Trophoblast cell (in vitro differentiated cells and primary cell): ENCODE measurements at regions not wholly inside any gene's neighbourhood (a gene's known extent, or its start where the extent isn't known, plus 50 kb on each side); places are given as distances from the start of the nearest gene placed in this dataset.
"Not testable (repeated sequence)": the region's sequence is repeated elsewhere in the genome, so short reads cannot be mapped to it uniquely, and the experiment has no call there.

Experiments
- DNase-seq, 2 donors: peaks; one replicate each; pipeline ENCODE4 v3.0.0-alpha.2; 2016
- H2AFZ ChIP-seq: 2 replicates; pipeline ENCODE4 v1.6.1; 2013; ENCODE audit warnings: low read length, moderate library complexity, mild to moderate bottlenecking; ENCODE audit not compliant: insufficient read depth, poor library complexity
- H2AK5ac ChIP-seq: 2 replicates; pipeline ENCODE4 v1.6.1; 2013; ENCODE audit warnings: mild to moderate bottlenecking, low read length
- H2BK120ac ChIP-seq: 2 replicates; pipeline ENCODE4 v1.6.1; 2013; ENCODE audit warnings: low read length, mild to moderate bottlenecking, moderate library complexity; ENCODE audit not compliant: insufficient read depth, poor library complexity
- H2BK12ac ChIP-seq: 2 replicates; pipeline ENCODE4 v1.6.1; 2013; ENCODE audit warnings: mild to moderate bottlenecking, low read length, moderate library complexity
- H2BK5ac ChIP-seq: 2 replicates; pipeline ENCODE4 v1.6.1; 2013; ENCODE audit warnings: low read length, low read depth, moderate library complexity, mild to moderate bottlenecking; ENCODE audit not compliant: poor library complexity
- H3K14ac ChIP-seq: 2 replicates; pipeline ENCODE4 v1.6.1; 2013; ENCODE audit warnings: mild to moderate bottlenecking, low read length
- H3K18ac ChIP-seq: 2 replicates; pipeline ENCODE4 v1.6.1; 2013; ENCODE audit warnings: mild to moderate bottlenecking, low read length
- H3K23ac ChIP-seq: 2 replicates; pipeline ENCODE4 v1.6.1; 2013; ENCODE audit warnings: low read length
- H3K27ac ChIP-seq: 2 replicates; pipeline ENCODE4 v1.5.1; 2013; ENCODE audit warnings: low read depth, mild to moderate bottlenecking, inconsistent platforms, low read length, moderate library complexity
- H3K27me3 ChIP-seq: 2 replicates; pipeline ENCODE4 v1.6.1; 2013; ENCODE audit warnings: inconsistent platforms, mild to moderate bottlenecking, low read length, moderate library complexity; ENCODE audit not compliant: insufficient read depth
- H3K36me3 ChIP-seq, 2 experiments: 1 replicate in 1 of 2; 2 replicates in 1 of 2; pipeline ENCODE4 v1.6.1; 2013; ENCODE audit warnings: low read length in 2 of 2, mild to moderate bottlenecking in 2 of 2, moderate library complexity in 1 of 2; ENCODE audit not compliant: insufficient read depth in 2 of 2, control insufficient read depth in 1 of 2
- H3K4ac ChIP-seq: 2 replicates; pipeline ENCODE4 v1.6.1; 2013; ENCODE audit warnings: low read depth, mild to moderate bottlenecking, low read length, moderate library complexity
- H3K4me1 ChIP-seq, 2 experiments: 1 replicate in 1 of 2; 2 replicates in 1 of 2; pipeline ENCODE4 v1.6.1; 2013; ENCODE audit warnings: low read length in 2 of 2, mild to moderate bottlenecking in 2 of 2, moderate library complexity in 1 of 2; ENCODE audit not compliant: insufficient read depth in 2 of 2, control insufficient read depth in 1 of 2
- H3K4me2 ChIP-seq: 2 replicates; pipeline ENCODE4 v1.6.1; 2013; ENCODE audit warnings: inconsistent platforms, mild to moderate bottlenecking, low read length, moderate library complexity
- H3K4me3 ChIP-seq: 2 replicates; pipeline ENCODE4 v1.5.1; 2013; ENCODE audit warnings: mild to moderate bottlenecking, low read depth, low read length, inconsistent platforms
- H3K79me1 ChIP-seq: one replicate; pipeline ENCODE4 v1.6.1; 2013; ENCODE audit warnings: low read length
- H3K79me2 ChIP-seq: 2 replicates; pipeline ENCODE4 v1.6.1; 2013; ENCODE audit warnings: low read length, mild to moderate bottlenecking; ENCODE audit not compliant: control insufficient read depth, insufficient read depth, poor library complexity
- H3K9ac ChIP-seq: 2 replicates; pipeline ENCODE4 v1.6.1; 2013; ENCODE audit warnings: mild to moderate bottlenecking, low read length
- H3K9me3 ChIP-seq: 2 replicates; pipeline ENCODE4 v1.6.1; 2013; ENCODE audit warnings: low read depth, mild to moderate bottlenecking, control low read depth, inconsistent platforms, low read length; ENCODE audit not compliant: insufficient read depth
- H4K12ac ChIP-seq: 2 replicates; pipeline ENCODE4 v1.6.1; 2013; ENCODE audit warnings: low read depth, mild to moderate bottlenecking, low read length, moderate library complexity
- H4K8ac ChIP-seq: 2 replicates; pipeline ENCODE4 v1.6.1; 2013; ENCODE audit warnings: low read depth, mild to moderate bottlenecking, low read length, moderate library complexity
- H4K91ac ChIP-seq: one replicate; pipeline ENCODE4 v1.6.1; 2013; ENCODE audit warnings: low read depth, mild to moderate bottlenecking, low read length, moderate library complexity
- WGBS: extraction: QIAGEN DNeasy Blood & Tissue Kit; methylation state at CpG from one replicate; pipeline ENCODE4 v1.1.7; 2013; ENCODE audit warnings: missing lambda C conversion rate; ENCODE audit not compliant: insufficient read length, insufficient coverage; ENCODE audit errors: extremely low coverage; 5-methylcytosine and 5-hydroxymethylcytosine counted together

- Histone ChIP-seq H2BK120ac (no peak overlapping the region), H4K8ac (no peak overlapping the region), H3K9ac (no peak overlapping the region), H3K27me3 (no peaks in the 10 kb centered on the region), H3K36me3 (no peaks in the 10 kb centered on the region), H3K23ac (no peak overlapping the region), H3K9me3 (no peaks in the 10 kb centered on the region), H3K4me2 (no peak overlapping the region), H3K18ac (no peak overlapping the region), H3K14ac (no peak overlapping the region), H2AK5ac (no peak overlapping the region), H2BK12ac (no peak overlapping the region), H4K91ac (no peak overlapping the region), H3K79me2 (no peaks in the 10 kb centered on the region), H3K4ac (no peak overlapping the region), H4K12ac (no peak overlapping the region), H2AFZ (no peak overlapping the region), H3K79me1 (no peaks in the 10 kb centered on the region), H3K4me1 (no peaks in the 10 kb centered on the region), H3K27ac (no peak overlapping the region), H2BK5ac (no peak overlapping the region), H3K4me3 (no peak overlapping the region)
- no CpG with 5 or more reads among the region's 5 CpGs for WGBS
- DNase-seq: no peak
Measured at GRCh38 chr3:157586293-157586692, 83.1 kb upstream of the VEPH1 start.

DNA sequence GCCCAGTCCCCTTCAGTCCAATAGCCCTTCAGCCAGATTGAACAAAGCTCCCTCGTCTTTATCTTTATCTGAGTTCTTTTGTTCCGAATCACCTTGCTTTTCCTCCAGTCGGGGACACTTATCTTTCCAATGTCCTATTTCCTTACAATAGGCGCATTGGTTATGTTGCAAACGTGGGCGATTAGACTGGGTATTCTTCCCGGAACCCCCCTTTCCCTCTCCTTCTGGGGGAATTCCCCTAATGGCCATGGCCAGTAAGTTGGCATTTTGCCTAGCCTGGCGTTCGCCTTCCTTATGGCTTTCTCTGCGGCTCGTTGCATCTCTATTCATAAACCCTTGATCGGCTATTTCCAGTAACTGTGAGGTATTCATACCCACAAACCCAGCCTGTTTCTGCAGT is 82.2 kb upstream of the VEPH1 start:
- no peak overlapping the region for H3K9ac ChIP-seq
- no peak overlapping the region for H2AK5ac ChIP-seq
- DNase-seq: no peak

GRCh38 chr3:157582637-157582973 is 79.4 kb upstream of the VEPH1 start:
- no peak overlapping the region for H3K23ac ChIP-seq
- no peak overlapping the region for H4K91ac ChIP-seq
- DNase-seq: no peak
- H3K4me1 ChIP-seq: no peaks in the 10 kb centered on the region
- H3K27me3 ChIP-seq: no peaks in the 10 kb centered on the region
- no peak overlapping the region for H3K18ac ChIP-seq
- no peaks in the 10 kb centered on the region for H3K36me3 ChIP-seq
- no peak overlapping the region for H3K27ac ChIP-seq
- no peak overlapping the region for H4K8ac ChIP-seq
- H2BK120ac ChIP-seq: no peak overlapping the region
- no peak overlapping the region for H3K4me3 ChIP-seq
- no peak overlapping the region for H2AFZ ChIP-seq
- H4K12ac ChIP-seq: no peak overlapping the region
- H3K9me3 ChIP-seq: no peaks in the 10 kb centered on the region
- H2BK5ac ChIP-seq: no peak overlapping the region
- no peak overlapping the region for H3K4ac ChIP-seq
- no peak overlapping the region for H2AK5ac ChIP-seq
- no peak overlapping the region for H3K9ac ChIP-seq
- no peaks in the 10 kb centered on the region for H3K79me1 ChIP-seq
- no peak overlapping the region for H2BK12ac ChIP-seq
- H3K79me2 ChIP-seq: no peaks in the 10 kb centered on the region
- no peak overlapping the region for H3K4me2 ChIP-seq
- no peak overlapping the region for H3K14ac ChIP-seq
- WGBS: no CpG with 5 or more reads among the region's 3 CpGs

More for the DNA sequence above, 82.2 kb upstream of the VEPH1 start:
- no peak overlapping the region for H3K4ac ChIP-seq
- no peaks in the 10 kb centered on the region for H3K79me1 ChIP-seq
- no peaks in the 10 kb centered on the region for H3K36me3 ChIP-seq
- no peak overlapping the region for H2BK120ac ChIP-seq
- no peak overlapping the region for H4K12ac ChIP-seq
- H3K9me3 ChIP-seq: no peaks in the 10 kb centered on the region
- no peak overlapping the region for H3K18ac ChIP-seq
- no peaks in the 10 kb centered on the region for H3K79me2 ChIP-seq
- H3K14ac ChIP-seq: no peak overlapping the region
- H3K27ac ChIP-seq: no peak overlapping the region
- H3K4me2 ChIP-seq: no peak overlapping the region
- no peak overlapping the region for H2AFZ ChIP-seq
- no CpG with 5 or more reads among the region's 12 CpGs for WGBS
- no peaks in the 10 kb centered on the region for H3K4me1 ChIP-seq
- H2BK5ac ChIP-seq: no peak overlapping the region
- no peaks in the 10 kb centered on the region for H3K27me3 ChIP-seq
- no peak overlapping the region for H3K4me3 ChIP-seq
- H4K91ac ChIP-seq: no peak overlapping the region
- no peak overlapping the region for H3K23ac ChIP-seq
- H2BK12ac ChIP-seq: no peak overlapping the region
- H4K8ac ChIP-seq: no peak overlapping the region

- H3K14ac ChIP-seq, H3K9me3 ChIP-seq, H4K91ac ChIP-seq, H3K23ac ChIP-seq, H3K27ac ChIP-seq, H3K36me3 ChIP-seq, H2AFZ ChIP-seq, H3K9ac ChIP-seq, H3K4me1 ChIP-seq, H3K4me3 ChIP-seq, H3K18ac ChIP-seq, H2BK5ac ChIP-seq, DNase-seq, H2AK5ac ChIP-seq, H2BK12ac ChIP-seq, H3K79me1 ChIP-seq, H2BK120ac ChIP-seq, H3K4me2 ChIP-seq, H4K12ac ChIP-seq, H3K79me2 ChIP-seq, H3K27me3 ChIP-seq, H3K4ac ChIP-seq, H4K8ac ChIP-seq: not testable (repeated sequence)
- no CpG with 5 or more reads among the region's 13 CpGs for WGBS
Measured at GRCh38 chr3:157581956-157582636, 78.9 kb upstream of the VEPH1 start.
